ENCODE measurements at regions not wholly inside any gene's neighbourhood (a gene's known extent, or its start where the extent isn't known, plus 50 kb on each side); places are given as distances from the start of the nearest gene placed in this dataset.

DNA sequence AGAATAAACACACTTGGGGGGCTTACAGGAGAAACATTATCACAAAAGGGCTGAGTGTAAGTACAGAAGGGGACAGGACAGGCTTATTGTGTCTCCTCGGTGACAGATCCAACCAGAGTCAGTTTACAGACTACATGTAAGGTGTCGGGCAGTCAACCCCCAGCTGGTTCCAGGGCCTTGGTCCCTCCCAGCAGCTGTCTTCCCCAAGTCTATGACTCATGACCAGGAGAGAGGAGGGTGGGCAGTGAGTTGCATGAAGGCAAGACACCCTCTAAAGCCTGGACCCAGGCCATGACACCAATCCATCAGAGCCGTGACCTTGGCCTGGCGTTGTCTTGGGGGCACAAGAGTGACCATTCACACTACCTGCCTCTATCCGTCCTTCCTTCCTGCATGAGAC lies 276.2 kb upstream of the CCL2 start:
- DNase-seq (ENCODE audit: low spot score): no peak

- no peak for DNase-seq (ENCODE audit: low spot score)
Observed at GRCh38 chr17:33980193-33980592, 274.9 kb upstream of the CCL2 start.

- no peak for DNase-seq (ENCODE audit: low spot score)
Observed at GRCh38 chr17:33981711-33982601, 273.1 kb upstream of the CCL2 start.

DNA sequence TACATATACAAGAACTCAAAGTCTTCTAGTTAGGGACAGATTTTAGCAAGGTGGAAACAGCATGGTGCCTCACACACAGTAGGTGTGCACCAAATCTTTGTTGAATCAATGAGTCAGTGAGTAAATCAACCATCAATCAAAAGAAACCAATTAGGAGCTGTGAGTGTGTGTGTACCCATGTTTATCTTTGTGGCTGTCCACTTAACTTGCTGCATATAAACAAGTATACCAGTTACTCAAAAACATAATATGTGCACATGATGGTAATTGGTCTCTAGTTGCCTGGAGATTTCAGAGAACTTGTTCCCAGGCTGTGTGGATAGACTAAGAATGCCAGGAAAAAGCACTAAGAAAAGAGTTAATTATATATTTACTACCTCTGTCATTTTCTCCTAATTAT lies 272.2 kb upstream of the CCL2 start:
- DNase-seq (ENCODE audit: low spot score): no peak

- no peak for DNase-seq (ENCODE audit: low spot score)
Observed at GRCh38 chr17:33983824-33984574, 271.1 kb upstream of the CCL2 start.

DNA sequence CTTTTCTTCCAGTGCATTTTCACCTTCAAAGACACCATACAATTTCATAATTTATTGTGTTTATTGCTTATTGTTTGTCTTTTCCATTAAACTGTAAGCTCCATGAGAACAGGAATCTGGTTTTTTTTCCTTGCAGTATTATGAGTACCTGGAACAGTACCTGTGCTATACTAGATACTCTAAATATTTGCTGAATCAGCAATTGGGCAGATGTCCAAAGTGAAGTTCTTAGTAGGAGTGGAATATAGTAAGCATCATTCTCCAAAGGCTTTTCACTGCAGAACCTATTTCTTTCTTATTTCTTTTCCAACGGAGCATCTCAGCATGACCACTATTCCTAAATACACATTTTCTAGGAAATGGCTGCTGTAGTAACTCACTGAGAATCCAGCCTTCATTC lies 269.0 kb upstream of the CCL2 start:
- DNase-seq (ENCODE audit: low spot score): no peak

GRCh38 chr17:33986566-33986965 lies 268.5 kb upstream of the CCL2 start:
- DNase-seq (ENCODE audit: low spot score): no peak

GRCh38 chr17:33987162-33987561 lies 267.9 kb upstream of the CCL2 start:
- no peak for DNase-seq (ENCODE audit: low spot score)

GRCh38 chr17:33989361-33990148 lies 265.5 kb upstream of the CCL2 start:
- no peak for DNase-seq (ENCODE audit: low spot score)

DNA sequence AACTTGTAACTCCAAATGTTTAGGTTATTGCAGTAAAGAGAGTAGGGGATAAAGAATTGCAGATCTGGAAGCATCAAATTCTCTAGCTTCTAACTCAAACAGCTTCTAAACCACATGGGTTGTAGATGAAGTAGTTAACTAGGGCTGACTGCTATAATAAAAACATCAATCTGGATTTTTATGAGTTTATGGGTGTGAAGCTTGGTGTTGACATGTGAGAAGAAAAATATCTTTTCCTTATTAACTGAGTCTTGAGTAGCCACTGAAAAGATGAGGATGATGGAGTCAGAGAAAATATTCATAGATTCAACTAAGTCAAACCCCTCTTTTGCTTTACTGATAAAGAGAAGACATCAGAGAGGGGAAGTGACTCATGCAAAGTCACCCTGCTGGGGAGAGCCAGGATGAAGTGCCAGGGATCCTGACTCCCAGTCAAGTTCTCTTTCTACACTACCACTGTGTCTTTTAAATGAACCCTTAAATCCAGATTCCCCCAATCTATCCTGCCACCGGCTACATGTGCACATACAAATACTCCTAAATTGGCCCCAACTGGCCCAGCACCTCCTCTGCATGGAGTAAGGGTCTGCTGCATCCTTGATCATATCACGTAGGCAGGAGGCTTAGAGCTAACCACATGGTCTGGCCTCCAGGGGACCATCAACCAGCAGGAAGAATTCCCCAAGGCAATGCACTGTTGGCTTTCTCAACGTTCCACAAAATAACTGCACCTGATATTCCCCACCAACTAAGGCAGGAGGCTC lies 264.0 kb upstream of the CCL2 start:
- DNase-seq (ENCODE audit: low spot score): no peak

- DNase-seq (ENCODE audit: low spot score): no peak
Observed at GRCh38 chr17:33992113-33992512, 263.0 kb upstream of the CCL2 start.

DNA sequence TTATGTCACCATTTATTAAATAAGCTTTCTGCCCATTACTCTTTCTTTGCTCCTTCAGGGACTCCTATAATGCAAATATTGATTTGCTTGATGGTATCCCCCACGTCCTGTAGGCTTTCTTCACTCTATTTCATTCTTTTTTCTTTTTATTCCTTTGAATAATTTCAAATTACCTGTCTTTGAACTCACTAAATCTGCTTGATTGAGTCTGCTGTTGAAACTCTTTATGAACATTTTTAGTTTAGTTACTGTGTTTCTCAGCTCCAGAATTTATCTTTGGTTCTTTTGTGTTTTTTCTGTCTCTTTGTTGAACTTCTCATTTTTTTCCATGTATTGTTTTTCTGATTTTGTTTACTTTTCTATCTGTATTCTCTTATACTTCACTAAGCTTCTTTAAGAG lies 254.4 kb upstream of the CCL2 start:
- DNase-seq (ENCODE audit: low spot score): no peak

GRCh38 chr17:34001246-34001645 lies 253.8 kb upstream of the CCL2 start:
- no peak for DNase-seq (ENCODE audit: low spot score)

DNA sequence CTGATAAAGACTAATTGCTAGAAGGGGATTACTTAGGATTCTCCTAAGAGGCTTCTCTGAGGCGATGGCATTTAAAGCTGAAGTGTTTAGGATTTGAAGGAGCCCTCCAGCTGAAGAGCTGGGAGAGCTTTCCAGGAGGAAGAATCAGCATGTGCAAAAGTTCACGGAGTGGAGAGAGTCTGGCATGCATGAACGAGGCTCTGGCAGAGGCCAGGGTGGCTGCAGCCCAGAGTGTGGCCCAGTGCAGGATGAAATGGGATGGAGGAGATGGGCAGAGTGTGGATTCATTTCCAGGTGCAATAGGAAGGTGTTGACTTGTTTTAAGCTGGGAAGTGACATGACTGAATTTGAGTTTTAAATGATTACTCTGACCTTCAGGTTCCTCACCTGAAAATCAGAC lies 249.0 kb upstream of the CCL2 start:
- DNase-seq (ENCODE audit: low spot score): no peak

GRCh38 chr17:34008125-34008524 lies 247.0 kb upstream of the CCL2 start:
- no peak for DNase-seq (ENCODE audit: low spot score)

DNA sequence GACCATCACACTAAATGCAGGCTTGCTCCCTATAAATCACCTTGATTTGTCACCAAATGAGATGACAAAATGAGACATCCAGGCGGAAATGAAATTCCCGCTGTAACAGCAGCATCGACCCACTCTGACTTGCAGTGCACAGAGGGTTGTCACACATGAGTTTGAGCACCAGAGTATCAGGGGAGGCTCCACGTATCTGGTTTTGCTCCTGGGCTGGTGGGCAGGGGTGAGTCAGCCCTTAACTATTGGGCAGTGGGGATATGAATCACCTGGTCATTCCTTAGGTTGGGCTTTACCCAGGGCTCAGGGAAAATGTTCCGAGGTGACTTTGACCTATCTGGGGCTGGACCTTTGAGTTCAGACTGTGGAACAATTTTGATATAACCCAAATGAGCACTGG lies 245.2 kb upstream of the CCL2 start:
- DNase-seq (ENCODE audit: low spot score): no peak

GRCh38 chr17:34010534-34010933 lies 244.6 kb upstream of the CCL2 start:
- DNase-seq (ENCODE audit: low spot score): no peak

DNA sequence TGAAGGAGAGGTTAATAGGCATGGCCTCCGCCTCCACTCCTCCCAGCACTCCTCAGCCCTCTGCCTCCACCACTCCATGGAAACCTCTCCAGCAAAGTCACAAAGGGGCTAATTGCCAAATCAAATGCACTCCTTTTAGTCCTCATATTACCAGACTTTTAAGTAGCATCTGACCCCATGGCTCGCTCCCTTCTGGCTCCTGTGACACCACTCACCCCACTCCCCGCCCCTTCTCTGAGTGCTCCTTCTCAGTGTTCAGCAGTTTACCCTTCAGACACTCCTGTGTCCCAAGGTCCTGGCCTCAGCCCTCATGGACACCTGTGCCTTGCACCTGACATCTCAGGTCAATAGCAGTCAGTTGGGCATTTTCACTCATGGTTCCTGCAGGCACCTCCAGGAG lies 243.5 kb upstream of the CCL2 start:
- no peak for DNase-seq (ENCODE audit: low spot score)

GRCh38 chr17:34012709-34013375 lies 242.2 kb upstream of the CCL2 start:
- no peak for DNase-seq (ENCODE audit: low spot score)

DNA sequence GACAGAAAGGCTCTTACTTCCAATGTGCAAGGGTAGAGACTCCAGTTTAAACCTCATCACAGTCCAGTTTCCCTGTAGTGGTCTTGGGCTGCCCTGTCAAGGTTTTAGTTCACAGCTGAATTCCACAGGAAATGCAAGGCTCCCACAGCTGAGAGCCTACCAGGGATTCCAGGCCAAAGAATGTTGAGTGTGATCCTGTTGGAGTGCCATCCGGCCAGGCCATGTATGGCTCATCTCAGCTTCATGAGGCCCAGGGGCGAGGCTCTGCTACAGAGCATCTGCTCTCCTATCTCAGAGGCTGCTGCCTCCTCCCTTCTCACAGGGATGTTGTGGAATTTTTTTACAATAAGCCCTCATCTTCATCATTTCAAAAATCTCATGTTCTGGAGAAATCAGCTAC lies 239.8 kb upstream of the CCL2 start:
- DNase-seq (ENCODE audit: low spot score): no peak

DNA sequence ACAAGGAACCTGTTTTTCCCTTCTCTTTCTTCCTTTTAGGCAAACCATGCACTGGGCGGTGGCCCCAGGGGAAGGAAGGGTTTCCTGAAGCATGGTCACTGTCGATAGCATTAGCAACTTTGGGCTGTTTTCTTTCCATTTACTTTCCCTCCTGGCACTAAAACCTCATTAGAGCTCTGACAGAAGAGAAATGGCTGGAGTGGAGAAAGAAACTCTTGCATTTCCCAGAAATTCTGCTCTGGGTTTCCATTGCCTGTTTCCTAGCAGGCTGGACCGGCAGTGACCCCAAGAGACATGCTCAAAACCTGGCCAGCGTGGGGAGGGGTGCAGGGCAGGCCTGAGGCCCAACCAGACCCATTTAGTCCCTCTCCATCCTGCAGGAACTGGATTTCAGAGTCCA lies 230.7 kb upstream of the CCL2 start:
- no peak for DNase-seq (ENCODE audit: low spot score)
